HG02840 (cell line): ENCODE measurements at regions not wholly inside any gene's neighbourhood (a gene's known extent, or its start where the extent isn't known, plus 50 kb on each side); places are given as distances from the start of the nearest gene placed in this dataset.
"Not testable (repeated sequence)": the region's sequence is repeated elsewhere in the genome, so short reads cannot be mapped to it uniquely, and the experiment has no call there.

ENCODE experiments used
- ATAC-seq: cut with Tn5 transposase; IDR thresholded peaks from one replicate; pipeline ENCODE4 v1.9.1; 2021; ENCODE audit warnings: mild to moderate bottlenecking, moderate library complexity, moderate number of reproducible peaks; ENCODE audit not compliant: unreplicated experiment, low FRiP score

DNA sequence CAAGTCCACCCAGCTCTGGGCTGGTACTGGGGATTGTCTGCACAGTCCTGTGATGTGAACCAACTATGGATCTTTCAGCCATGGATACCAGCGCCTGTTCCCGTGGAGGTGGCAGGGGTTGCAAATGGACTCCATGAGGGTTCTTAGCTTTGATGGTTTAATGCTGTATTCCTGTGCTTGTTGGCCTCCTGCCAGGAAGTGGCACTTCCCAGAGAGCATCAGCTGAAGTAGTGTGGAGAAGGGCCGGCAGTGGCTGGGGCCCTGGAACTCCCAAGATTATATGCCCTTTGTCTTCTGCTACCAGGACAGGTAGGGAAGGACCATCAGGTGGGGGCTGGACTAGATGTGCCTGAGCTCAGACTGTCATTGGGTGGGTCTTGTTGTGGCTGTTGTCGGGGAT is 1104.8 kb upstream of the COX7C start:
- no peak for ATAC-seq

- no peak for ATAC-seq
Measured at GRCh38 chr5:85515588-85515987, 1102.2 kb upstream of the COX7C start.

GRCh38 chr5:85517386-85517785 is 1100.4 kb upstream of the COX7C start:
- ATAC-seq: no peak

- ATAC-seq: no peak
Measured at GRCh38 chr5:85533341-85534047, 1084.2 kb upstream of the COX7C start.

- no peak for ATAC-seq
Measured at GRCh38 chr5:85538362-85538761, 1079.4 kb upstream of the COX7C start.

DNA sequence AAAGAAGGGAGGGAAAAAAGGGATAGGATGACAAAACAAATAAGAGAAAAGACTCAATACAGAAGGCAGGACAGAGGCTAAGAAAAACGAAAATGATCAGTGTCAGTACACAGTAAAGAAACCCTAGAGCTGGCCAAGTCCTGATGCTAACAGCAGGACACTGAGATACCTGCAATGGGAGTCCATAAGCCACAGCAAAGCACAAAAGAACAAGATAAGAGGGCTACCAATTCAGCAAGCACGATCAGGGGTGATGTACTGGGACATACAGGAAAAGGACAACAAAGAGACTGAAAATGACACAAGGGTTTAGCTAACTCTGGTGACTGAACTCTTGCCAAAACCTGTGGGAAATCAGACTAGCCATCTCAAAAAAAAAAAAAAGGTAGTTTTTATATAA is 1072.6 kb upstream of the COX7C start:
- no peak for ATAC-seq

DNA sequence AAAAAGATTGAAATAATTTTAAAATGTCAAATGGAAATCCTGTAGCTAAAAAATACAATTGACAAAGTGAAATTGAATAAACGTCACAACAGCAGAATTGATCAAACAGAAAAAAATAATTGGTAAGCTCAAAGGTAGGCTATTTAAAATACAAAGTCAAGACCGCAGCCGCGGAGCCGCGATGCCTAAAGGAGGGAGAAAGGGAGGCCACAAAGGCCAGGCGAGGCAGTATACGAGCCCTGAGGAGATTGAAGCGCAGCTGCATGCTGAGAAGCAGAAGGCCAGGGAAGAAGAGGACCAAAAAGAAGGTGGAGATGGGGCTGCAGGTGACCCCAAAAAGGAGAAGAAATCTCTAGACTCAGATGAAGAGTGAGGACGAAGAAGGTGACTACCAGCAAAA is 1068.5 kb upstream of the COX7C start:
- ATAC-seq: no peak

GRCh38 chr5:85549836-85550599 is 1067.7 kb upstream of the COX7C start:
- no peak for ATAC-seq

DNA sequence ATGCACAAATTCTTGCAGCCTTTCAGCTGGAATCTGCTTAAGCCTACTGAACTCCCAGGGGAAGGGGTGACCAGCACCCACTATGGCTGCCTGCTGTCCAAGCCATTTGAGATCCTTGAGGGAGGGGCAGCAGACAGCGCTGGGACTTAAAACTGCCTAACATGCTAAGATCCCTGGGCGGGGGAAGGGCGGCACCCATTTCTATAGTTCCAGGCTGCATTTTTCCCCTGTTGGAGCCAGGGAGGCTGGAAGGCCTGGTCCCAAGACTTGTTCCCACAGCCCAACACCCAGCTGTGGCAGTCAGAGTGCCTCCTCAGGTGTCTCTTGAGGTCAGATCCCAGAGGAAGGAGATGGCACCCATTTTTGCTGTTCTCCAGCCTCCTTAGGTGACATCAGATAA is 1061.3 kb upstream of the COX7C start:
- ATAC-seq: no peak

- ATAC-seq: no peak
Measured at GRCh38 chr5:85576666-85577065, 1041.1 kb upstream of the COX7C start.

GRCh38 chr5:85587806-85588205 is 1029.9 kb upstream of the COX7C start:
- not testable (repeated sequence) for ATAC-seq

DNA sequence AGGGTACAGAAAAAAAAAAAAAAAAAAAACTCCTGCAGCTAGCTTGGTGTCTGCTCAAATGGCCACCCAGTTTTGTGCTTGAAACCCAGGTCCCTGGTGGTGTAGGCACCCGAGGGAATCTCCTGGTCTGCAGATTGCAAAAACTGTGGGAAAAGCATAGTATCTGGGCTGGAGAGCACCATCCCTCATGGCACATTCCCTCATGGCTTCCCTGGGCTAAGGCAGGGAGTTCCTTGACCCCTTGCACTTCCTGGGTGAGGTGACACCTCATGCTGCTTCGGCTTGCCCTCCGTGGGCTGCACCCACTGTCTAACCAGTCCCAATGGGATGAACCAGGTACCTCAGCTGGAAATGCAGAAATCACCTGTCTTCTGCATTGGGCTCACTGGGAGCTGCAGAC is 1029.5 kb upstream of the COX7C start:
- ATAC-seq: not testable (repeated sequence)

GRCh38 chr5:85590764-85591163 is 1027.0 kb upstream of the COX7C start:
- no peak for ATAC-seq

DNA sequence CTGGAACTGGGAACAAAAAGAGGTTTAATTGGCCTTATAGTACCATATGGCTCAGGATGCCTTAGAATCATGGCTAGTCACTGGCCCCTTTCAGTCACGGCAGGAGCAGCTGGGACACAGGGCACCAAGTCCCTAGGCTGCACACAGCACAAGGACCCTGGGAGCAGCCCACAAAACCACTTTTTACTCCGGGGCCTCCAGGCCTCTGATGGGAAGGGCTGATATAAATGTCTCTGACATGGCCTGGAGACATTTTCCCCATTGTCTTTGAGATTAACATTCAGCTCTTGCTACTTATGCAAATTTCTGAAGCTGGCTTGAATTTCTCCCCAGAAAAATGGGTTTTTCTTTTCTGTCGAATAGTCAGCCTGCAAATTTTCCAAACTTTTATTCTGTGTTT is 1026.4 kb upstream of the COX7C start:
- ATAC-seq: no peak

DNA sequence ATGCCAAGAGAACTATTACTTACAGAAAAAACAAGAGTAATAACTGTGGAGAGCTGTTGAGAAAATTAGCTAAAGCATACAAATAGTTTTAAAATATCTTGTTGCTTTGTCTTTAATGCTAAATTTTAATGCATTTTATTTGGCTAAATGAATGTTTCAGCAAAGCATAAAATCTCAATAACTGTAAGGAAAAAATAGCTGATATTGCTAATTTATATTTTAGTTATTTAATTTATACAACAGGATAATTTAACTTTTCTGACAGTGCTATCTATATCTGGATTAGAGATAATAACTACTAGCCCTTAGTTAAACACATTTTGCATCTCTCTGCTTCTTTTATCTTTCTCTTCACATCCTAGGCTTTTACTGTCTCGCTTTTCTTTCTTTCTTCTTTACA is 1014.9 kb upstream of the COX7C start:
- no peak for ATAC-seq

DNA sequence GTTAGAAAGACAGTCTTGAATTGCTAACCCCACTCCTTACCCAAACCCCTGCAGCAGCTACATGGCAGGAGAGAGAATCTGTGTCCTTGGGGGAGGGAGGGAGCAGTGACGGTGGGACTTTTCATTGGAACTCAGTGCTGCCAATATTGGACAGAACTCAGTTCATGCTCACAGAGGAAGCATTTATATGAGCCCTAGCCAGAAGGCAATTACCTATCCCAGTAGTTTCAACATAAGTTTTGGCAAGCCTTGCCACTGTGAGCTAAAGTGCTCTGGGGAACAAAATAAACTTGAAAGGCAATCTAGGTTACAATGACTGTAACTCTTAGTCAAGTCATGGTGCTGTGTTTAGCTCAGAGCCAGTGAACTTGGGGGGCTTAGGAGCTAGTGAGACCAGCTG is 1013.4 kb upstream of the COX7C start:
- ATAC-seq: no peak

DNA sequence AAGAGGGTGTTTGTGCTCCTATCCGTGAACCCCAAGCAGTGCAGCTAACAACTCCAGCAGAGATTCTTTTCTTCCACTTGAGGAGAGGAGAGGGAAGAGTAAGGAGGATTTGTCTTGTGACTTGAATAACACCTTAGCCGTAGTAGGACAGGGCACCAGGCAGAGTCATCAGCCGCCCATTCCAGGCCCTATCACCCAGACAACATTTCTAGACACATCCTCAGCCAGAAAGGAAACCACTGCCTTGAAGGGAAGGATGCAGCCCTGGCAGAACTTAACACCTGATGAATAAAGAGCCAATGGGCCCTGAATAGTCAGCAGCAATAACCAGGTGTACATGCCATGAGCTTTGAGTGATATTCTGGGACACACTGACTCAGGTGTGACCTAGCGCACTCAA is 1013.0 kb upstream of the COX7C start:
- no peak for ATAC-seq

- ATAC-seq: no peak
Measured at GRCh38 chr5:85605381-85605780, 1012.4 kb upstream of the COX7C start.

DNA sequence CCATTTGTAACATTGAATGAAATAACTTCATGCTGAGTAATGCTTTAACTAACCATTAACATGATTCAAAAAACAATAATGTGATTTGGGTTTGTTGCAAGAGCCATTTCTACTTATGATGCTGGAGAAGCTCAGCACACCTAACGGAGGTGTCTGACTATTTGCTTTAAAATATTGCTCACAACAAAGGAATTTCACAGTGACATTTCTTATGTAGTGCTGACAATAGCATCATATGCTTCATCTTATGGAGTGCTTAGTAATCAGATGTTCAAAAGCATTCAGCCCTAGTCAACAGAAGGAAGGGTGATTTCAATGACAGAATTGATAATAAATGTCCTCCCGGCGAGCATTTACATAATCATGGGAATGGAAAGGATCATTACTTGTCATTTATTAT is 1003.3 kb upstream of the COX7C start:
- ATAC-seq: no peak

DNA sequence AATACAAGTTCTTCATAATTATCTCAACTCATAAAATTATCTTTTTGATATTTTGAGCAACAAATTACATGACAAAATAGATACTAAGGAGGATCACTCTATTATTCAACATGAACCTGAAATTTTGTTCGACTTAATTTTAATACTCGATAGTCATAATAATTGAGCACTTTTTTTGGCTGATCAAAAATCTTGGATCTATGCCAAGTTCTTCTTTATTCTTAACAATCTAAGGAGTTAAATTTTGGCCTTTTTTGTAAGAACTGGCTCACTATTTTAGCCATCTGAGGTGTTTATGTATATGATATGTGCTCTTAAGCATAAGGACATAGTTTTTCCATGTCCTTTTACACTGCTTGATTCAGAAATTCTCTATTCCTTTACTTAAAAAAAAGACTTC is 996.1 kb upstream of the COX7C start:
- no peak for ATAC-seq

GRCh38 chr5:85628153-85628552 is 989.6 kb upstream of the COX7C start:
- no peak for ATAC-seq

DNA sequence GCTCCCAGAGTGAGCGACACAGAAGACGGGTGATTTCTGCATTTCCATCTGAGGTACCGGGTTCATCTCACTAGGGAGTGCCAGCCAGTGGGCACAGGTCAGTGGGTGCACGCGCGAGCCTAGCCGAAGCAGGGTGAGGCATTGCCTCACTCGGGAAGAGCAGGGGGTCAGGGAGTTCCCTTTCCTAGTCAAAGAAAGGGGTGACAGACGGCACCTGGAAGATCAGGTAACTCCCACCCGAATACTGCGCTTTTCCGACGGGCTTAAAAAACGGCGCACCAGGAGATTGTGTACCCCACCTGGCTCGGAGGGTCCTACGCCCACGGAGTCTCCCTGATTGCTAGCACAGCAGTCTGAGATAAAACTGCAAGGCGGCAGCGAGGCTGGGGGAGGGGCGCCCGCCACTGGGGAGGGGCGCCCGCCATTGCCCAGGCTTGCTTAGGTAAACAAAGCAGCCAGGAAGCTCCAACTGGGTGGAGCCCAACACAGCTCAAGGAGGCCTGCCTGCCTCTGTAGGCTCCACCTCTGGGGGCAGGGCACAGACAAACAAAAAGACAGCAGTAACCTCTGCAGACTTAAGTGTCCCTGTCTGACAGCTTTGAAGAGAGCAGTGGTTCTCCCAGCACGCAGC is 979.1 kb upstream of the COX7C start:
- ATAC-seq: not testable (repeated sequence)
